ENCODE measurements at regions not wholly inside any gene's neighbourhood (a gene's known extent, or its start where the extent isn't known, plus 50 kb on each side); places are given as distances from the start of the nearest gene placed in this dataset.

DNA sequence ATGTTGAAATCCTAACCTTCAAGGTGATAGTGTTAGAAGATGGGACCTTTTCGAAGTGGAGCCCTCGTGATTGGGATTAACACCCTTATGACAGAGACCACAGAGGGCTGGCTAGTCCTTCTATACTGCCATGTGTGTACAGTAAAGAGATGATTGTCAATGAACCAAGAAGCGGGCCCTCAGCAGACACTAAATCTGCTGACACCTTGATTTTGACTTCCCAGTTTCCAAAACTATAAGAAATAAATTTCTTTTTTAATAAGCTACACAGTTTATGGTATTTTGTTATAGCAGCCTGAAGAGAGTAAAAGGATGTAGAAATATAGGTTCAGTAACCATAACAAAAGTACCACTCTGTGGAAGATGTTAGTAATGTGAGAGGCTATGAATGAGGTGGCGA is 419.0 kb upstream of the NUDT12 start:
- Histone ChIP-seq H3K4me3 (ENCODE audit: insufficient read depth, low read depth, low read length) (no peak overlapping the region), H2BK15ac (ENCODE audit: low read depth, low read length) (no peak overlapping the region), H3K4me2 (ENCODE audit: low read depth, low read length) (no peak overlapping the region), H3K14ac (replicated peaks; ENCODE audit: low read depth, low read length) (no peak overlapping the region), H4K20me1 (ENCODE audit: insufficient read depth, low read length) (no peaks in the 10 kb centered on the region), H4K5ac (ENCODE audit: low read depth, low read length) (no peak overlapping the region), H2AK9ac (replicated peaks; ENCODE audit: low read depth, low read length, poor library complexity) (no peak overlapping the region), H3K18ac (ENCODE audit: low read depth, low read length) (no peak overlapping the region), H3K4me1 (ENCODE audit: control insufficient read depth, insufficient read depth, low read length) (no peaks in the 10 kb centered on the region), H2AFZ (replicated peaks; ENCODE audit: low read length, poor library complexity) (no peak overlapping the region), H3K9me1 (ENCODE audit: insufficient read depth, low read length) (no peaks in the 10 kb centered on the region), H3K4ac (ENCODE audit: low read depth, low read length) (no peak overlapping the region), H4K8ac (ENCODE audit: low read depth in 2 of 2, low read length in 2 of 2) (no peak overlapping the region), H2BK120ac (ENCODE audit: low read depth, low read length) (no peak overlapping the region), H3K36me3 (ENCODE audit: control insufficient read depth, insufficient read depth, low read length) (no peaks in the 10 kb centered on the region), H3K27me3 (ENCODE audit: control insufficient read depth, insufficient read depth, low read length) (no peaks in the 10 kb centered on the region), H3K23ac (ENCODE audit: low read depth, low read length) (no peak overlapping the region), H2BK5ac (ENCODE audit: low read depth, low read length, poor library complexity, severe bottlenecking) (no peak overlapping the region), H2AK5ac (ENCODE audit: low read depth, low read length) (no peak overlapping the region), H3K56ac (ENCODE audit: extremely low read depth, insufficient read depth, low read length) (no peak overlapping the region), H4K91ac (ENCODE audit: insufficient read depth, low read depth, low read length) (no peak overlapping the region), H3K9ac (ENCODE audit: low read depth, low read length) (no peak overlapping the region), H2BK20ac (ENCODE audit: low read depth, low read length) (no peak overlapping the region), H3K79me1 (ENCODE audit: low read depth in 1 of 2, low read length in 2 of 2) (no peaks in the 10 kb centered on the region), H3K9me3 (ENCODE audit: control insufficient read depth, insufficient read depth, low read length) (no peaks in the 10 kb centered on the region), H3K27ac (ENCODE audit: insufficient read depth, low read length) (no peak overlapping the region)
- ChIA-PET POLR2A (ENCODE audit: unreplicated experiment) (no interaction called here), CTCF (no interaction called here)
- in situ Hi-C loops (cut with MboI; ENCODE audit: low sequenced_read_pairs): no loop called here
- TF ChIP-seq MAFK (IDR thresholded peaks at IDR 0.05; ENCODE audit: low read depth, low read length): peak; percentile 69
- no peak for TF ChIP-seq RFX5 (IDR thresholded peaks at IDR 0.05; ENCODE audit: low read depth, low read length)
- intact Hi-C loops (cut with micrococcal nuclease): no loop called here
- dilution Hi-C loops (cut with HindIII; ENCODE audit: low sequenced_read_pairs, unreplicated experiment): no loop called here
- WGBS, 2 experiments (ENCODE audit: extremely low coverage in 2 of 2, insufficient read length in 1 of 2): no CpG with 5 or more reads among the region's 4 CpGs
- no peak for DNase-seq
- no peak for ATAC-seq (ENCODE audit: low read depth)
- BruUV-seq (replicated peaks): no TSS peak

Measured in IMR-90 (cell line).